Right atrium auricular region (tissue), 2 donors: ENCODE measurements at regions not wholly inside any gene's neighbourhood (a gene's known extent, or its start where the extent isn't known, plus 50 kb on each side); places are given as distances from the start of the nearest gene placed in this dataset.

Experiments
- DNase-seq: peaks from one replicate; pipeline ENCODE4 v3.0.0-alpha.2; 2019; ENCODE audit warnings: low spot score
- H3K27ac ChIP-seq, 2 donors: fragments of 200-600 bp; sonication (generic); 1 replicate in 1 of 2; 2 replicates in 1 of 2; pipeline ENCODE4 v1.5.1; 2016 to 2019
- H3K27me3 ChIP-seq, 2 donors: fragments of 200-600 bp; sonication (generic); one replicate each; pipeline versions ENCODE4 v1.5.1 to v1.6.0; 2017 to 2019
- H3K36me3 ChIP-seq: fragments of 200-600 bp; sonication (generic); one replicate; pipeline ENCODE4 v1.5.1; 2016
- H3K4me1 ChIP-seq, 2 donors: fragments of 200-600 bp; sonication (generic); one replicate each; pipeline versions ENCODE4 v1.5.1 to v1.6.0; 2017 to 2019
- H3K4me3 ChIP-seq, 2 donors: fragments of 200-600 bp; sonication (generic); 1 replicate in 1 of 2; 2 replicates in 1 of 2; pipeline ENCODE4 v1.5.1; 2017 to 2019; ENCODE audit warnings: mild to moderate bottlenecking in 1 of 2, moderate library complexity in 1 of 2
- H3K9me3 ChIP-seq, 2 donors: fragments of 200-600 bp; sonication (generic); one replicate each; pipeline ENCODE4 v1.5.1; 2019
- TF ChIP-seq, protein P1 (sequence below), 2 donors: fragments of 200-600 bp; sonication (generic); IDR thresholded peaks; one replicate each; pipeline ENCODE4 v1.5.1; 2019; ENCODE audit warnings: antibody characterized with exemption in 2 of 2

- H3K9me3 ChIP-seq, result no peaks in the 10 kb centered on the region
These were observed 134.9 kb upstream of the THBS1 start for GRCh38 chr15:39445931-39446330.

GRCh38 chr15:39447346-39447745 is 133.5 kb upstream of the THBS1 start:
- Histone ChIP-seq H3K27me3 (no peaks in the 10 kb centered on the region), H3K4me1 (peaks cover 0 to 4% of the 10 kb centered on the region in 2 donors), H3K36me3 (no peaks in the 10 kb centered on the region), H3K9me3 (no peaks in the 10 kb centered on the region), H3K4me3 (no peak overlapping the region), H3K27ac (no peak overlapping the region)
- DNase-seq, result no peak
- TF ChIP-seq, protein P1, sequence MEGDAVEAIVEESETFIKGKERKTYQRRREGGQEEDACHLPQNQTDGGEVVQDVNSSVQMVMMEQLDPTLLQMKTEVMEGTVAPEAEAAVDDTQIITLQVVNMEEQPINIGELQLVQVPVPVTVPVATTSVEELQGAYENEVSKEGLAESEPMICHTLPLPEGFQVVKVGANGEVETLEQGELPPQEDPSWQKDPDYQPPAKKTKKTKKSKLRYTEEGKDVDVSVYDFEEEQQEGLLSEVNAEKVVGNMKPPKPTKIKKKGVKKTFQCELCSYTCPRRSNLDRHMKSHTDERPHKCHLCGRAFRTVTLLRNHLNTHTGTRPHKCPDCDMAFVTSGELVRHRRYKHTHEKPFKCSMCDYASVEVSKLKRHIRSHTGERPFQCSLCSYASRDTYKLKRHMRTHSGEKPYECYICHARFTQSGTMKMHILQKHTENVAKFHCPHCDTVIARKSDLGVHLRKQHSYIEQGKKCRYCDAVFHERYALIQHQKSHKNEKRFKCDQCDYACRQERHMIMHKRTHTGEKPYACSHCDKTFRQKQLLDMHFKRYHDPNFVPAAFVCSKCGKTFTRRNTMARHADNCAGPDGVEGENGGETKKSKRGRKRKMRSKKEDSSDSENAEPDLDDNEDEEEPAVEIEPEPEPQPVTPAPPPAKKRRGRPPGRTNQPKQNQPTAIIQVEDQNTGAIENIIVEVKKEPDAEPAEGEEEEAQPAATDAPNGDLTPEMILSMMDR (IDR thresholded peaks at IDR 0.05), result no peak

More at GRCh38 chr15:39445931-39446330, 134.9 kb upstream of the THBS1 start:
- Histone ChIP-seq H3K27me3 (no peaks in the 10 kb centered on the region), H3K27ac (no peak overlapping the region), H3K4me1 (no peaks in the 10 kb centered on the region), H3K36me3 (no peaks in the 10 kb centered on the region), H3K4me3 (no peak overlapping the region)
- no peak for DNase-seq
- TF ChIP-seq, protein P1 (IDR thresholded peaks at IDR 0.05), result no peak

DNA sequence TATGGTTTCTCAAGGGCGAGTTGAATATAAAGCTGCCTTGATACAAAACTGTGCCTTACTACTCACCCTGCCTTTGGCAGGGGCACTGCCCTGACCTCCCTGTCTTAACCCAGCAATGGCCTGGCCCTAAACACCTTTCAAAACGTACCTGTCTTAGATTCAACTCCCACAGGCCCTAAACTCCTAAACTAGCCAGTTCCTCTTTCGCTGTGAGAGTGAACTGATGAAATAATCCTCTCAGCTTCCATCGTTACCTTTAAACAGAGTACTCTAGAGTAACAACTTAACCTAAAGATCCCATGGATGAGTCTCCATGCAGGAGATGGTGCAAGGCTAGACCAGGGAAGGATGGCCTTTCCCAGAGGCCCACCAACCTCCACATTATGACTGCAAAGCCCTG is 133.0 kb upstream of the THBS1 start:
- TF ChIP-seq, protein P1 (IDR thresholded peaks at IDR 0.05), result no peak
- H3K4me3 ChIP-seq, result no peak overlapping the region
- no peaks in the 10 kb centered on the region for H3K36me3 ChIP-seq
- H3K4me1 ChIP-seq, result peaks cover 0 to 4% of the 10 kb centered on the region in 2 donors
- no peaks in the 10 kb centered on the region for H3K9me3 ChIP-seq
- no peak overlapping the region for H3K27ac ChIP-seq
- no peaks in the 10 kb centered on the region for H3K27me3 ChIP-seq
- DNase-seq, result no peak

GRCh38 chr15:39448409-39448808 is 132.5 kb upstream of the THBS1 start:
- Histone ChIP-seq H3K4me3 (no peak overlapping the region), H3K36me3 (no peaks in the 10 kb centered on the region), H3K27ac (no peak overlapping the region), H3K4me1 (peaks cover 0 to 9% of the 10 kb centered on the region in 2 donors), H3K27me3 (no peaks in the 10 kb centered on the region), H3K9me3 (no peaks in the 10 kb centered on the region)
- TF ChIP-seq, protein P1 (IDR thresholded peaks at IDR 0.05), result no peak
- DNase-seq, result no peak

- H3K36me3 ChIP-seq, result no peaks in the 10 kb centered on the region
- H3K4me3 ChIP-seq, result no peak overlapping the region
- peaks cover 0 to 23% of the 10 kb centered on the region in 2 donors for H3K4me1 ChIP-seq
- no peaks in the 10 kb centered on the region for H3K9me3 ChIP-seq
- no peak overlapping the region for H3K27ac ChIP-seq
- TF ChIP-seq, protein P1 (IDR thresholded peaks at IDR 0.05), result no peak
- H3K27me3 ChIP-seq, result no peaks in the 10 kb centered on the region
- no peak for DNase-seq
These were observed 129.7 kb upstream of the THBS1 start for GRCh38 chr15:39451121-39451688.

GRCh38 chr15:39451871-39452270 is 129.0 kb upstream of the THBS1 start:
- Histone ChIP-seq H3K4me1 (peaks cover 0 to 23% of the 10 kb centered on the region in 2 donors), H3K27me3 (no peaks in the 10 kb centered on the region), H3K27ac (peak overlapping the region in 1 of 2 donors; percentile 2), H3K4me3 (no peak overlapping the region), H3K9me3 (no peaks in the 10 kb centered on the region), H3K36me3 (no peaks in the 10 kb centered on the region)
- DNase-seq, result no peak
- TF ChIP-seq, protein P1 (IDR thresholded peaks at IDR 0.05), result no peak
